Ishikawa (cell line): ENCODE measurements at regions not wholly inside any gene's neighbourhood (a gene's known extent, or its start where the extent isn't known, plus 50 kb on each side); places are given as distances from the start of the nearest gene placed in this dataset.

ENCODE experiments used
- CREB1 ChIP-seq: IDR thresholded peaks from 2 replicates; pipeline ENCODE4 v1.6.1; 2012; ENCODE audit warnings: low read depth
- EP300 ChIP-seq: IDR thresholded peaks from 2 replicates; pipeline ENCODE4 v1.6.1; 2012; ENCODE audit warnings: borderline replicate concordance
- TAF1 ChIP-seq: IDR thresholded peaks from 2 replicates; pipeline ENCODE4 v1.6.1; 2012; ENCODE audit warnings: low read depth, mild to moderate bottlenecking
- ZBTB7A ChIP-seq: IDR thresholded peaks from 2 replicates; pipeline ENCODE4 v1.6.1; 2012; ENCODE audit warnings: low read depth
- TF ChIP-seq, protein P1 (sequence below): IDR thresholded peaks from 2 replicates; pipeline ENCODE4 v1.6.1; 2012; ENCODE audit warnings: low read depth, mild to moderate bottlenecking

- TF ChIP-seq TAF1 (no peak), CREB1 (no peak), ZBTB7A (no peak), EP300 (no peak)
- TF ChIP-seq, protein P1, sequence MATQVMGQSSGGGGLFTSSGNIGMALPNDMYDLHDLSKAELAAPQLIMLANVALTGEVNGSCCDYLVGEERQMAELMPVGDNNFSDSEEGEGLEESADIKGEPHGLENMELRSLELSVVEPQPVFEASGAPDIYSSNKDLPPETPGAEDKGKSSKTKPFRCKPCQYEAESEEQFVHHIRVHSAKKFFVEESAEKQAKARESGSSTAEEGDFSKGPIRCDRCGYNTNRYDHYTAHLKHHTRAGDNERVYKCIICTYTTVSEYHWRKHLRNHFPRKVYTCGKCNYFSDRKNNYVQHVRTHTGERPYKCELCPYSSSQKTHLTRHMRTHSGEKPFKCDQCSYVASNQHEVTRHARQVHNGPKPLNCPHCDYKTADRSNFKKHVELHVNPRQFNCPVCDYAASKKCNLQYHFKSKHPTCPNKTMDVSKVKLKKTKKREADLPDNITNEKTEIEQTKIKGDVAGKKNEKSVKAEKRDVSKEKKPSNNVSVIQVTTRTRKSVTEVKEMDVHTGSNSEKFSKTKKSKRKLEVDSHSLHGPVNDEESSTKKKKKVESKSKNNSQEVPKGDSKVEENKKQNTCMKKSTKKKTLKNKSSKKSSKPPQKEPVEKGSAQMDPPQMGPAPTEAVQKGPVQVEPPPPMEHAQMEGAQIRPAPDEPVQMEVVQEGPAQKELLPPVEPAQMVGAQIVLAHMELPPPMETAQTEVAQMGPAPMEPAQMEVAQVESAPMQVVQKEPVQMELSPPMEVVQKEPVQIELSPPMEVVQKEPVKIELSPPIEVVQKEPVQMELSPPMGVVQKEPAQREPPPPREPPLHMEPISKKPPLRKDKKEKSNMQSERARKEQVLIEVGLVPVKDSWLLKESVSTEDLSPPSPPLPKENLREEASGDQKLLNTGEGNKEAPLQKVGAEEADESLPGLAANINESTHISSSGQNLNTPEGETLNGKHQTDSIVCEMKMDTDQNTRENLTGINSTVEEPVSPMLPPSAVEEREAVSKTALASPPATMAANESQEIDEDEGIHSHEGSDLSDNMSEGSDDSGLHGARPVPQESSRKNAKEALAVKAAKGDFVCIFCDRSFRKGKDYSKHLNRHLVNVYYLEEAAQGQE: no peak
Measured at GRCh38 chr6:40930555-40930954, 108.5 kb downstream of the UNC5CL start.
